HG02798 (cell line): ENCODE measurements at regions not wholly inside any gene's neighbourhood (a gene's known extent, or its start where the extent isn't known, plus 50 kb on each side); places are given as distances from the start of the nearest gene placed in this dataset.

Experiments used
- ATAC-seq: cut with Tn5 transposase; IDR thresholded peaks from one replicate; pipeline ENCODE4 v1.9.1; 2021; ENCODE audit warnings: mild to moderate bottlenecking; ENCODE audit not compliant: unreplicated experiment, poor library complexity

GRCh38 chr3:77943598-77943997 is 903.7 kb downstream of the ROBO2 start:
- no peak for ATAC-seq

GRCh38 chr3:77945320-77945719 is 905.4 kb downstream of the ROBO2 start:
- ATAC-seq = no peak

- no peak for ATAC-seq
These were observed 907.8 kb downstream of the ROBO2 start for GRCh38 chr3:77947671-77948070.

GRCh38 chr3:77967621-77968020 is 927.7 kb downstream of the ROBO2 start:
- ATAC-seq = no peak

GRCh38 chr3:77976079-77976478 is 936.2 kb downstream of the ROBO2 start:
- ATAC-seq = no peak

GRCh38 chr3:78003090-78003489 is 963.2 kb downstream of the ROBO2 start:
- ATAC-seq = no peak

GRCh38 chr3:78004571-78004970 is 964.7 kb downstream of the ROBO2 start:
- no peak for ATAC-seq

- no peak for ATAC-seq
These were observed 973.8 kb downstream of the ROBO2 start for GRCh38 chr3:78013653-78014052.

GRCh38 chr3:78015856-78016255 is 976.0 kb downstream of the ROBO2 start:
- ATAC-seq = no peak

GRCh38 chr3:78021710-78022109 is 981.8 kb downstream of the ROBO2 start:
- ATAC-seq = no peak

GRCh38 chr3:78022232-78022631 is 982.3 kb downstream of the ROBO2 start:
- ATAC-seq = no peak

- no peak for ATAC-seq
These were observed 983.4 kb downstream of the ROBO2 start for GRCh38 chr3:78023257-78023656.

GRCh38 chr3:78025916-78026315 is 986.0 kb downstream of the ROBO2 start:
- ATAC-seq = no peak

GRCh38 chr3:78026318-78026828 is 986.5 kb downstream of the ROBO2 start:
- no peak for ATAC-seq

GRCh38 chr3:78029775-78030174 is 989.9 kb downstream of the ROBO2 start:
- no peak for ATAC-seq

- ATAC-seq = no peak
These were observed 995.3 kb downstream of the ROBO2 start for GRCh38 chr3:78035131-78035641.

GRCh38 chr3:78041486-78041885 is 1001.6 kb downstream of the ROBO2 start:
- no peak for ATAC-seq

GRCh38 chr3:78046566-78046965 is 1006.7 kb downstream of the ROBO2 start:
- ATAC-seq = no peak

GRCh38 chr3:78048698-78049097 is 1008.8 kb downstream of the ROBO2 start:
- ATAC-seq = peak; percentile 68

- ATAC-seq = no peak
These were observed 1009.6 kb downstream of the ROBO2 start for GRCh38 chr3:78049521-78049920.

- no peak for ATAC-seq
These were observed 1010.6 kb downstream of the ROBO2 start for GRCh38 chr3:78050276-78051065.

- no peak for ATAC-seq
These were observed 1012.8 kb downstream of the ROBO2 start for GRCh38 chr3:78052746-78053145.
